Lung microvascular endothelial cell (primary cell): ENCODE measurements at regions not wholly inside any gene's neighbourhood (a gene's known extent, or its start where the extent isn't known, plus 50 kb on each side); places are given as distances from the start of the nearest gene placed in this dataset.

Experiments
- DNase-seq, 2 donors: peaks; one replicate each; pipeline versions ENCODE4 v3.0.0 to v3.0.0-alpha.2; 2010; ENCODE audit warnings: low read depth in 2 of 2

DNA sequence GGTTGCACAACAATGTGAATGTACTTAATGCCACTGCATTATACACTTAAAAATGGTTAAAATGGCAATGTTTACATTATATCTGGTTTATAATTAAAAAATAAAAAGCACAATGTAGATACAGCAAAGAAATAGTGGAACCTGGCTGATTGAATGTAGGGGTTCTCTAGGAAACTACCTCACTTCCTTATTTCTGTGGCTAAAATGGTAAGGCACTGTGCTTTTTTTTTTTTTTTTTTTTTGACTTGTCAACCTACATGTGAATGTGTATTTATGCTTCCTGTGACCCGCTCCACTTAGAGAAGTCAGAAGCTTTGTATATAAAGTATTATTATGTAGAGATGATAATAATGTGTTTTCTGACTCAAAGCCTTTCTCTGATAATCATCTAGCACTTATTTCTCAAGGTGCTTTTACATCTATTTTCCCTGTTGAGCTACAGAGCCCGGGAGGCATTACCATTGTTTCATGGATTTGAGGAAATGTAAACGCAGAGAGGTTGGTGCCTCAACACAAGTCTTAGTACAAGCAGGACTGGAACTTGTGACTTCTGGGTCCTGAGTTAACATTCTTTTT lies 55.0 kb downstream of the SOX4 start:
- no peak for DNase-seq

DNA sequence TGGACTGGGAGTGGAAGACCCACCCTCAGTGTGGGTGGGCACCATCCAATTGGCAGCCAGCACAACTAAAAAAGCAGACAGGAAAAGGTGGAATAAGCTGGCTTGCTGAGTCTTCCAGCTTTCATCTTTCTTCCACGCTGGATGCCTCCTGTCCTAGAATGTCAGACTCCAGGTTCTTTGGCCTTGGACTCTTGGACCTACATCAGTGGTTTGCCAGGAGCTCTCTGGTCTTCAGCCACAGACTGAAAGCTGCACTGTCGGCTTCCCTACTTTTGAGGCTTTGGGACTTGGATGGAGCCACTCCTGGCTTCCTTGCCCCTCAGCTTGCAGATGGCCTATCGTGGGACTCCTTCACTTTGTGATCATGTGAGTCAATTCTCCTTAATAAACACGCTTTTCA lies 59.8 kb downstream of the SOX4 start:
- no peak for DNase-seq

DNA sequence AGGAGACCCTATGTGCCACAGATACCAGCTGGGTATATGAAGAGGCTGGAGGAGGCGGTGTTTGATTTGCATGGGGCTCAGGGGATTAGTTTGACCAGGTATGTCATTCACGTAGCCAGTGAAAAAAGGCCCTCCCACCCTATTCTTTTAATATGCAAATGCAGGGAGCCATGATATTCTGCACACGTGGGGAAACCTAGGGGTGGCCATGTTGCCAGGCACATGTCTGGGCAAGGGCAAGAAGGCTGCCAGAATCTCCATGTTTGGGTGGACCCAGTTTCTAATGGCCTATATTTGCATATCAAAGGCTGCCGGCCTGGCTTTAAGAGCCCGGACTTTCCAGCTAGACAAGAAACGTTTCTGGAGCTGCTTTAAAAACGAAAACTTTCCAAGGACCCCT lies 60.4 kb downstream of the SOX4 start:
- DNase-seq, result no peak

DNA sequence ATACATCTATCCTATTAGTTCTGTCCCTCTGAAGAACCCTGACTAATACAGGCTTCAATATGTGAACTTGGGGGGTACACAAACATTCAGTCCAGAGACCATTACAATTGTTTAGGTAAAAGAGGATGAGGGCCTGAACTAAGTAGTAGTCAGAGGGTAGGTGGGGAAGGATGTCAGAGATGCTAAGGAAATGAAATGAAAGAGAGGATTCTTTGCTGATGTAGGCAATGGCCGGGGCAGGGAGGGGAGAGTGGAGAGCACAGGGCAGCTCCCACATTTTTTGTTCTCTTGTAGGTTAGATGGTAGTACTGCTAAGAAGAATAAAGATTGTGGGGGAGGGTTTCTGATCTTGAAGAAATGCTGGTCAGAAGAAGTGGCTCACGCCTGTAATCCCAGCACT lies 60.8 kb downstream of the SOX4 start:
- no peak for DNase-seq

GRCh38 chr6:21663966-21664313 lies 70.4 kb downstream of the SOX4 start:
- no peak for DNase-seq

- peak; percentile 28 to 38 for DNase-seq
Measured at GRCh38 chr6:21664314-21665109, 71.0 kb downstream of the SOX4 start.

DNA sequence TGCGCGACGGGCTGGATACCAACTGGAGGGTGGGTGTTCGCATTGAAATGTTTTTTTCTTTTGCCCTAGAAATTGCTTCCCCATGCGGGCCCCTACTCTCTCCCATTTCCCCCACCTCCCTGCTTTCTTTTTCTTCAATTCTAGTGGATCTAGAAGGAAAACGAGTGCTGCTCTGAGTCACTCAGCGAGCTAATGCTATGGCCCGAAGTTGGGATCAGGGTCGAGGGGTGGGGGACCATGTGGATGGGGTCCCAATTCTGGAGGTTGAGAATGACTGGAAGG lies 71.5 kb downstream of the SOX4 start:
- DNase-seq, result peak in 1 of 2 donors; percentile 0

DNA sequence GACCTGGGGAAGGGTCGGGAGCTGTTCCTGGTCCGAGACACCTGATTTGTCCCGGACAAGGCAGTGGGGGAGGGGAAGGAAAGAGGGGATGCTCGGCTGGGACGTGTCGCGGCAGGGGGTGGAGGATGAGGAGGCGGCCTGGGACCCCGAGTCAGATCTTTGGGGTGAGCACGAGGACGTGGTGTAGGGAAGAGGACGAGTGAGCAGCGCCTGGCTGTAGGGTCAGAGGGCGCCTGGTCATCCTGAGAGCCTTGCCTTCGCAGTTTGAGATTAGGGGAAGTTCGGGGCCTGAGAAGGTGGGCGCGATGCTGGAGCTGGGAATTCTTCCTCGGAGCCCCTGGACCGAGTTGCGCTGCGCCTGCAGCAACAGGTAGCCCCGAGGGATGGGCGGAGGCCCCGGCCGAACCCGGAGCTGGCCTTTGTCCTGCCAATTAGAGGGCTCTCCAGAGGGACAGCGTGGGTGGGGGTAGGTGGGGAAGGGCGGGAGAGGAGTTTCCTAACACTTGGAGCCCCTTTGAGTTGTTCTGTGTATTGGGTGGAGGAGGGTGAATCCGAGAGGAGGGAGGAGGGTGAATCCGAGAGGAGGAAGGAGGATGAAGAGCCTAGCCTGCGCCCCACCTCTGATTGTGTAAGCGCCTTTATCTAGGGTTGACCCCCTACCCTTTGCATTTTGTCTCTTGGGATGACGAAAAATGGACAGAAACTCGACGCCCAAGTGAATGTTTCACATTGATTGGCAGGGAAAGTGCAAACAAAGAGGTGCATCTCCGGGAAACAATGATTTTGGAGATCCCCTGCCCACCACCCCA lies 72.0 kb downstream of the SOX4 start:
- peak in 1 of 2 donors; percentile 4 for DNase-seq

- peak; percentile 15 to 20 for DNase-seq
Measured at GRCh38 chr6:21666201-21666691, 72.7 kb downstream of the SOX4 start.

DNA sequence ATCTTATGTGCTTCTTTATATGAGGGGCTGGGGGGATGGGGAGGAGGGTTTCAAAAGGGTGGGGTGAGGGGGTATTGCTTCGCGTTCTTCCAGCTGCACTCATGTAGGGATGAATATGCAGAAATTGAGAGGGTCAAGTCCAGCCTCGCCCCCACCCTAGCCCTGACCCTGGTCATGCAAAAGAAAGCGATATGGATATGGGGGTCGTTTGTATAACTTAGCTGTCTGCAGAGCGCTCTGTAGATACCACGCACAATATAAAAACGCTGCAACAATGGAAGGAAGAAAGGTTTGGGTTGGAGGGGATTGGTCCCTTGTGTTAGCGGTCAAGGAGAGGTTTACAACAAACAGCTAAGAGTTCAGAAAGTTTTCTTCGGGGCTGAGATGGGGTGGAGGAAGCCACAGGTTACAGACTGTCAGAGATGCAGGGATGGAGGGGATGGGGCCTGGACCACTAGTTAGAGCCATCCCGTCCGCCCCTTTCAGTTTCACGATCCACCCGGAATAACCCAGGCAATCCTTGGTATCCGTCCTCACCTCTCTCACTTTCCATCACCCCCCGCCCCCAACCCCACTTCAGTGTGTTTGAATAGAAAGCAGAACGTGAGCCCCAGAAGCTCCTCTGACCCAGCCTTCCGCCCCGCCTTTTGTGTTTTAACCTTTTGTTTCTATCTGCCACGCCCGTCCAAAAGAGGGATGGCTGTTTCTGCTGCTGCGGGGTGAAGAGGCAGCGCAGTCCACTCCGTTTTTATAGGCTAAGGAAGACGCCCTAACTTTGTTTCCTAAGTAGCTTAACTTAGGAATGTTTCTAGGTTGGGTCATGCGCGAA lies 73.5 kb downstream of the SOX4 start:
- peak; percentile 6 to 10 for DNase-seq

DNA sequence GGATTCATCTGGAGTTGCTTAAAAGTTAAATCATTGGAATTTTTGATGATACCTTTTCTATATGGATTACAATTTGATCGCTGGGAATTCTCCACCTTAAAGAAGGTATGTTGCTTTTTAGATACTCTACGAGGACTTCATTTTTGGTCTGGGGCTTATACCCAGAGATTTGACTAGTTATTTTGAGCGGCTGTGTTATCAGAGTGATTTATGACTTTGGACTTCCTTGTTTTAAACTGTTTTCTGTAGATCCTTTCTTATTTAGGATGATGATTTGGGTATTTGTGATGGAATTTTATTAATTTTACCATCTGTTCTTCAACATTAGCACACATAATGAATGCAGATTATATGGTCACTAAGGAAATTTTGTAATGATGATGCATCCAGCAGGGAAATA lies 75.2 kb downstream of the SOX4 start:
- no peak for DNase-seq

DNA sequence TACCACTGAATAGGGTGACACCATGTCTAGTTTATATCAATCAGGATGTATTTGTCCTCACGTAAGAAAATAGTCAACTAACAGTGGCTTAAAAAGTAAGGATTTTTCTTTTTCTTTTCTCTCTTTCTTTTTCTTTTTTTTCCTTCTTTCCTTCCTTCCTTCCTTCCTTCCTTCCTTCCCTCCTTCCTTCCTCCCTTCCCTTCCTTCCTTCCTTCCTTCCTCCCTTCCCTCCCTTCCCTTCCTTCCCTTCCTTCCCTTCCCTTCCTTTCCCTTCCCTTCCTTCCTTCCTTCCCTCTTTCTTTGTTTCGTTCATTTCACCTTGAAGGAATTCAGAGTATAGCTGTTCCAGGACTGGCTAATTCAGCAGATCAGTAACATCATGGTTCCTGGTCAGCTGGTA lies 83.2 kb downstream of the SOX4 start:
- no peak for DNase-seq

- peak in 1 of 2 donors; percentile 29 for DNase-seq
Measured at GRCh38 chr6:21678990-21679389, 85.4 kb downstream of the SOX4 start.

- DNase-seq, result no peak
Measured at GRCh38 chr6:21679761-21680265, 86.3 kb downstream of the SOX4 start.

GRCh38 chr6:21680611-21681010 lies 87.1 kb downstream of the SOX4 start:
- no peak for DNase-seq

- DNase-seq, result no peak
Measured at GRCh38 chr6:21690489-21690888, 96.9 kb downstream of the SOX4 start.

DNA sequence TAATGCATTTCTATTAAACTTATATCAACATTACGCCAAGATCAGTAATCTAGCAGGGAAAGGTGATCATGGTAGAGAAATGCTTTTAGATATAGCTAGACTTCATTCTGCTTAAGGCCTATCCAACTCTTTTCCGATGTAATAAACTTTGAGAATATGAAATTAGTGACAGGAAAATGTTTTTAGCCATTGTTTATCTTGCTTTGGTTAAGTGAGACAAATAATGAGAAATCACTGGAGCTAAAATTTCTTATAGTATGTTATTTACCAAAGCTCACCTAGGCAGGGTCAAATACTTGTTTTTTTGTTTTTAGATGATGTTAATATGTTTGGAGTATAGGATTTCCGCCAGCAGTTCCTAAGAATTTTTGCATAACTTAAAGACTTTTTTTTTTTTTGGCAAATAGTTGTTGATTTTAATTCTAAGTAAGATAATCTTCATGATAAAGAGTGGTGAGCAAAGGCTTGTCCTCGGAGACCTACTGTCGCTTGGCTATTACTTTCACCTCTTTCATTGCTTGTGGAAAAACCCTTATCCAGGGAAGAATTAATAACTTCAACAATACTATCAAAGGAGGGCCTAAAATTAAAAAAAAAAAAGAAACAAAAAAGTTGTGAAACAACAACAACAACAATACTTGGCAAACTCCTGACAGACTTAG lies 98.3 kb downstream of the SOX4 start:
- DNase-seq, result no peak

- no peak for DNase-seq
Measured at GRCh38 chr6:21692721-21693120, 99.2 kb downstream of the SOX4 start.

GRCh38 chr6:21694168-21694567 lies 100.6 kb downstream of the SOX4 start:
- no peak for DNase-seq

- DNase-seq, result peak in 1 of 2 donors; percentile 41
Measured at GRCh38 chr6:21707524-21708319, 114.2 kb downstream of the SOX4 start.

DNA sequence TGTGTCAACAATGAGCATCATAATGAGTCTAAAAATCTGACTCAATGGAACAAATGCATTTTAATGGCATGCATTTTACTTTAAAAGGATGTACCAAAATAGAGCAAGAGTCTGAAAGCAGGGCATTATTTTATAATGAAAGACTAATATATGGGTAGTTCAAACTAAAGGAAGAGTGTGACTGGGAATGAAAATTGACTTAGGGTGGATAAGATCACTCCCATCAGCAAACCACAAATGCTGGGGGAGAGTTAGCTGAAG lies 114.7 kb downstream of the SOX4 start:
- no peak for DNase-seq
